Adrenal gland (tissue), 9 donors: ENCODE measurements at regions not wholly inside any gene's neighbourhood (a gene's known extent, or its start where the extent isn't known, plus 50 kb on each side); places are given as distances from the start of the nearest gene placed in this dataset.

Source experiments
- DNase-seq, 7 donors: peaks; one replicate each; pipeline ENCODE4 v3.0.0-alpha.2; 2019 to 2020
- H3K27ac ChIP-seq, 5 donors: fragments of 200-600 bp; sonication (generic) in 4 of 5; 1 replicate in 3 of 5; 2 replicates in 2 of 5; pipeline versions ENCODE4 v1.5.1 to v1.8.0; 2016 to 2020; ENCODE audit warnings: mild to moderate bottlenecking in 1 of 5
- H3K27me3 ChIP-seq: fragments of 200-600 bp; 2 replicates; pipeline ENCODE4 v1.8.0; 2021
- H3K36me3 ChIP-seq, 2 donors: fragments of 200-600 bp; replicated peaks in 1 of 2; 1 replicate in 1 of 2; 2 replicates in 1 of 2; pipeline versions ENCODE4 v1.5.1 to v1.8.0; 2018 to 2022
- H3K4me1 ChIP-seq, 2 donors: fragments of 200-600 bp; replicated peaks in 1 of 2; 1 replicate in 1 of 2; 2 replicates in 1 of 2; pipeline versions ENCODE4 v1.5.1 to v1.8.0; 2018 to 2021
- H3K4me3 ChIP-seq, 4 donors: fragments of 200-600 bp; sonication (generic) in 3 of 4; one replicate each; pipeline ENCODE4 v1.5.1; 2016 to 2018
- H3K9me3 ChIP-seq, 3 donors: fragments of 200-600 bp; sonication (generic) in 1 of 3; replicated peaks in 1 of 3; 1 replicate in 2 of 3; 2 replicates in 1 of 3; pipeline versions ENCODE4 v1.5.1 to v1.8.0; 2016 to 2021
- CTCF ChIP-seq, 6 experiments: fragments of 450-650 bp in 4 of 6; fragments of 200-600 bp in 2 of 6; sonication (generic) in 1 of 6; IDR thresholded peaks; 1 replicate in 5 of 6; 2 replicates in 1 of 6; pipeline versions ENCODE4 v1.5.1 to v1.8.0; 2016 to 2021; ENCODE audit warnings: antibody characterized with exemption in 6 of 6, mild to moderate bottlenecking in 2 of 6, moderate library complexity in 1 of 6
- POLR2A ChIP-seq, 2 donors: fragments of 450-650 bp; IDR thresholded peaks; one replicate each; pipeline ENCODE4 v1.6.1; 2017; ENCODE audit warnings: antibody characterized with exemption in 2 of 2, mild to moderate bottlenecking in 2 of 2, moderate library complexity in 1 of 2
- WGBS, 4 donors: extraction: QIAGEN DNeasy Blood & Tissue Kit in 2 of 4; methylation state at CpG; one replicate each; pipeline versions ENCODE4 v1.1.5 to v1.1.7; 2013 to 2017; 5-methylcytosine and 5-hydroxymethylcytosine counted together
- intact Hi-C, 2 donors: fragments of 100-400 bp; cut with DNase I; formaldehyde crosslinking; loops; one replicate each; pipeline versions ENCODE4 v1.14.1 to v1.15.0; 2022 to 2023
- donor health status: healthy with polysubstance abuse.
- donor health status: Bipolar disorder and iron deficiency.
- donor health status: DM: yes; HTN: yes; CAD: no.
- donor health status: DM: no; HTN: no; CAD: no.
- donor health status: DM: no; HTN: no; CAD: no.

- Histone ChIP-seq H3K36me3 (no peaks in the 10 kb centered on the region), H3K27me3 (no peaks in the 10 kb centered on the region), H3K27ac (no peak overlapping the region), H3K9me3 (no peaks in the 10 kb centered on the region), H3K4me1 (peaks cover 0 to 7% of the 10 kb centered on the region in 2 donors), H3K4me3 (no peak overlapping the region)
- WGBS, 4 donors: 34 to 51% (median 45%) methylated on average over 3 of the region's 3 CpGs
- intact Hi-C loops: no loop called here
- DNase-seq: peak in 2 of 7 donors; percentile 17 to 51
- TF ChIP-seq CTCF (IDR thresholded peaks at IDR 0.05) (no peak), POLR2A (IDR thresholded peaks at IDR 0.05) (no peak)
Measured at GRCh38 chr3:30372837-30373236, 233.6 kb upstream of the TGFBR2 start.

GRCh38 chr3:30384546-30385072, 221.8 kb upstream of the TGFBR2 start:
- no peak for TF ChIP-seq POLR2A (IDR thresholded peaks at IDR 0.05)
- no peak for TF ChIP-seq CTCF (IDR thresholded peaks at IDR 0.05)
- no peak overlapping the region for H3K27ac ChIP-seq
- no peak for DNase-seq
- intact Hi-C loops: no loop called here
- peaks cover 0 to 8% (median 0%) of the 10 kb centered on the region in 3 donors for H3K9me3 ChIP-seq
- no peak overlapping the region for H3K4me3 ChIP-seq
- H3K36me3 ChIP-seq: no peaks in the 10 kb centered on the region
- H3K27me3 ChIP-seq: no peaks in the 10 kb centered on the region
- no peaks in the 10 kb centered on the region for H3K4me1 ChIP-seq
- 80 to 92% (median 81%) methylated on average over 1 to 2 of the region's 2 CpGs for WGBS, 4 donors

- TF ChIP-seq POLR2A (IDR thresholded peaks at IDR 0.05) (no peak), CTCF (IDR thresholded peaks at IDR 0.05) (no peak)
- H3K9me3 ChIP-seq: no peaks in the 10 kb centered on the region
- 91 to 95% (median 92%) methylated on average over 4 of the region's 4 CpGs for WGBS, 4 donors
- DNase-seq: no peak
- H3K27me3 ChIP-seq: no peaks in the 10 kb centered on the region
- no peak overlapping the region for H3K27ac ChIP-seq
- no peaks in the 10 kb centered on the region for H3K4me1 ChIP-seq
- intact Hi-C loops: no loop called here
- no peaks in the 10 kb centered on the region for H3K36me3 ChIP-seq
- H3K4me3 ChIP-seq: no peak overlapping the region
Measured at GRCh38 chr3:30393079-30393478, 213.3 kb upstream of the TGFBR2 start.

GRCh38 chr3:30397030-30397429, 209.4 kb upstream of the TGFBR2 start:
- H3K27ac ChIP-seq: no peak overlapping the region
- peaks cover 0 to 12% of the 10 kb centered on the region in 2 donors for H3K4me1 ChIP-seq
- intact Hi-C loops: no loop called here
- TF ChIP-seq CTCF (IDR thresholded peaks at IDR 0.05): no peak
- TF ChIP-seq POLR2A (IDR thresholded peaks at IDR 0.05): no peak
- no peaks in the 10 kb centered on the region for H3K9me3 ChIP-seq
- no peaks in the 10 kb centered on the region for H3K36me3 ChIP-seq
- WGBS, 4 donors: 73 to 100% (median 100%) methylated on average over 1 of the region's 1 CpG
- H3K4me3 ChIP-seq: no peak overlapping the region
- H3K27me3 ChIP-seq: no peaks in the 10 kb centered on the region
- DNase-seq: no peak
